IMR-90 (cell line): ENCODE measurements at regions not wholly inside any gene's neighbourhood (a gene's known extent, or its start where the extent isn't known, plus 50 kb on each side); places are given as distances from the start of the nearest gene placed in this dataset.

ENCODE experiments used
- CTCF ChIP-seq: conservative IDR thresholded peaks from 2 replicates; pipeline ENCODE4 v1.5.1; 2012; ENCODE audit warnings: mild to moderate bottlenecking, low read depth, low read length, improper control_type of control experiment
- MAZ ChIP-seq: IDR thresholded peaks from 2 replicates; pipeline ENCODE4 v1.6.1; 2012; ENCODE audit warnings: low read depth, mild to moderate bottlenecking, low read length, improper control_type of control experiment, moderate library complexity, borderline replicate concordance
- POLR2A ChIP-seq: IDR thresholded peaks from 2 replicates; pipeline ENCODE4 v1.6.1; 2012; ENCODE audit warnings: mild to moderate bottlenecking, low read depth, low read length
- RCOR1 ChIP-seq: IDR thresholded peaks from 2 replicates; pipeline ENCODE4 v1.6.1; 2012; ENCODE audit warnings: mild to moderate bottlenecking, low read length, improper control_type of control experiment; ENCODE audit not compliant: insufficient replicate concordance
- SMC3 ChIP-seq: fragments of 150-350 bp; IDR thresholded peaks from 2 replicates; pipeline ENCODE4 v1.6.1; 2016; ENCODE audit warnings: low read depth, mild to moderate bottlenecking, antibody characterized with exemption, low read length, moderate library complexity

- TF ChIP-seq CTCF (no peak), POLR2A (no peak), MAZ (no peak), SMC3 (no peak), RCOR1 (no peak)
Measured at GRCh38 chr4:3615386-3616286, 83.4 kb upstream of the LRPAP1 start.
